ENCODE measurements at regions not wholly inside any gene's neighbourhood (a gene's known extent, or its start where the extent isn't known, plus 50 kb on each side); places are given as distances from the start of the nearest gene placed in this dataset.

- H3K4me2 ChIP-seq (ENCODE audit: low read length): no peak overlapping the region
- no peaks in the 10 kb centered on the region for H3K9me2 ChIP-seq (replicated peaks; ENCODE audit: control insufficient read depth, low read length)
- H3K27ac ChIP-seq (ENCODE audit: low read depth, low read length): no peak overlapping the region
- no peaks in the 10 kb centered on the region for H3K4me1 ChIP-seq (ENCODE audit: control insufficient read depth, low read length)
- H3K79me2 ChIP-seq (ENCODE audit: control insufficient read depth, low read length): no peaks in the 10 kb centered on the region
- H4K20me1 ChIP-seq (ENCODE audit: control insufficient read depth, insufficient read depth, low read depth, low read length): no peaks in the 10 kb centered on the region
- TF ChIP-seq CTCF (IDR thresholded peaks at IDR 0.05; ENCODE audit: low read depth, low read length, poor library complexity, severe bottlenecking) (peak; percentile 79), EZH2phosphoT487 (IDR thresholded peaks at IDR 0.05; ENCODE audit: borderline replicate concordance, low read length) (no peak)
- no peaks in the 10 kb centered on the region for H3F3A ChIP-seq (ENCODE audit: control insufficient read depth, insufficient read depth)
- peaks cover 3% of the 10 kb centered on the region; the same call in 1 of the 2 replicates for H3K27me3 ChIP-seq (ENCODE audit: control insufficient read depth, low read length)
- no peak overlapping the region for H3K4me3 ChIP-seq (ENCODE audit: low read length)
- no peaks in the 10 kb centered on the region for H3K9me3 ChIP-seq (ENCODE audit: control insufficient read depth, insufficient read depth, low read length)
- H3K36me3 ChIP-seq (ENCODE audit: control insufficient read depth, low read length): no peaks in the 10 kb centered on the region
Measured at GRCh38 chr4:177051473-177052060, 258.1 kb upstream of the NEIL3 start.

DNA sequence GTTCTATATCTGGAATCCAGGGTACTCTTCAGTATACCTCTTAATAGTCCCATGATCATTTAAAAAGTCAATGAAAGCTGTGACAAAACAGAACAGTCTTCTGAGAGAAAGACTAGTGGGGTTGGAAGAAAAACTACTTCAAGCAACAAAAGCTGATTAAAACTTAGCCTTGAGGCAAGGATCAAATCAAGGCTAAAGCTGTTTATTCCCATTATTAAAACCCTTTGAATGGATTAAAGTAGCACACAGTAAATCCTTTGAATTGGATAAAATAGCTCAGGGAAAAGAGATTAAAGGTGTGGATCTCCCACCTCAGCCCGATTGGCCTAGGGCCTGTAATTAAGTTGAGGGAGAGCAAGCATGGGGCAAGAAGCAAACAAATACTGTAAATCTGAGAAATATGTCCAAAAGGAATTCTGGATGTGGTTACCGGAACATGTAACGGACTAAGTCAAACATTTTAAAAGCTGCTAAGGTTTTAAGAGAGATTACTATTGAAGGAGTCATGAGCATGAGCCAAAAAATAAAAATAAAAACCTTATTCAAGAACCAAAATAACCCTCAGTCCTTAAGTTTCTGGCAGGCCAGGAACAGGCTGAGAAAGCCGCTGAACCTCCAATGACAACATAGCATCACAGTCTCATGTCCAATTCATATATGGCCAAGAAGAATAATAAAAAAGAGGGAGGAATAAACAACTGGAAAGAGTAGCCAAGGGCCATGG lies 257.3 kb upstream of the NEIL3 start:
- H3K36me3 ChIP-seq (ENCODE audit: control insufficient read depth, low read length): no peaks in the 10 kb centered on the region
- H3K27me3 ChIP-seq (ENCODE audit: control insufficient read depth, low read length): peaks cover 3% of the 10 kb centered on the region; the same call in 1 of the 2 replicates
- H3K4me1 ChIP-seq (ENCODE audit: control insufficient read depth, low read length): no peaks in the 10 kb centered on the region
- H3K27ac ChIP-seq (ENCODE audit: low read depth, low read length): no peak overlapping the region
- H3K9me3 ChIP-seq (ENCODE audit: control insufficient read depth, insufficient read depth, low read length): no peaks in the 10 kb centered on the region
- TF ChIP-seq EZH2phosphoT487 (IDR thresholded peaks at IDR 0.05; ENCODE audit: borderline replicate concordance, low read length) (no peak), CTCF (IDR thresholded peaks at IDR 0.05; ENCODE audit: low read depth, low read length, poor library complexity, severe bottlenecking) (no peak)
- no peaks in the 10 kb centered on the region for H4K20me1 ChIP-seq (ENCODE audit: control insufficient read depth, insufficient read depth, low read depth, low read length)
- no peaks in the 10 kb centered on the region for H3K79me2 ChIP-seq (ENCODE audit: control insufficient read depth, low read length)
- no peaks in the 10 kb centered on the region for H3F3A ChIP-seq (ENCODE audit: control insufficient read depth, insufficient read depth)
- no peak overlapping the region for H3K4me3 ChIP-seq (ENCODE audit: low read length)
- H3K4me2 ChIP-seq (ENCODE audit: low read length): no peak overlapping the region
- no peaks in the 10 kb centered on the region for H3K9me2 ChIP-seq (replicated peaks; ENCODE audit: control insufficient read depth, low read length)

DNA sequence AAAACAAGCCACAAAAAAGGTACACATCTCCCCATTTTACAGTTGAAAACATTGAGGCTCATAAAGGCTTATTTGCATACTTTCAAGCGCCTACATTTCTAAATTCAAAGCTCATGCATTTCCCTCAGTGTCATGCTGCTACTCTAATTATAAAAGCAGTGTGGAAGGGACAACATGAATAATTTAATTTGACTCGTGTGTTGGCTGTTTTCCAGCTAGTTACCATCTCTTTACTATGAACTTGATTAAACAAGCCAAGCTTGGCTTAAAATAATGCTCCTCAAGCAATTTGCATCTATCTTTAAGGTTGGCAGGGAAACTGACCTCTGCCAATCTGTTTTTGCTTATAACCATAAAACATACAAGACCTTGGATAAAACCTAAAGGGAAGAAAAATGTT lies 252.5 kb upstream of the NEIL3 start:
- Histone ChIP-seq H3K79me2 (ENCODE audit: control insufficient read depth, low read length) (no peaks in the 10 kb centered on the region), H3K4me1 (ENCODE audit: control insufficient read depth, low read length) (no peaks in the 10 kb centered on the region), H3K9me3 (ENCODE audit: control insufficient read depth, insufficient read depth, low read length) (no peaks in the 10 kb centered on the region), H3F3A (ENCODE audit: control insufficient read depth, insufficient read depth) (no peaks in the 10 kb centered on the region), H3K4me2 (ENCODE audit: low read length) (no peak overlapping the region), H3K4me3 (ENCODE audit: low read length) (no peak overlapping the region), H3K27ac (ENCODE audit: low read depth, low read length) (no peak overlapping the region), H3K9me2 (replicated peaks; ENCODE audit: control insufficient read depth, low read length) (no peaks in the 10 kb centered on the region), H3K27me3 (ENCODE audit: control insufficient read depth, low read length) (no peaks in the 10 kb centered on the region), H4K20me1 (ENCODE audit: control insufficient read depth, insufficient read depth, low read depth, low read length) (no peaks in the 10 kb centered on the region), H3K36me3 (ENCODE audit: control insufficient read depth, low read length) (no peaks in the 10 kb centered on the region)
- TF ChIP-seq CTCF (IDR thresholded peaks at IDR 0.05; ENCODE audit: low read depth, low read length, poor library complexity, severe bottlenecking) (no peak), EZH2phosphoT487 (IDR thresholded peaks at IDR 0.05; ENCODE audit: borderline replicate concordance, low read length) (no peak)
